IMR-90 (cell line): ENCODE measurements at regions not wholly inside any gene's neighbourhood (a gene's known extent, or its start where the extent isn't known, plus 50 kb on each side); places are given as distances from the start of the nearest gene placed in this dataset.

ENCODE experiments used
- POLR2A ChIP-seq: IDR thresholded peaks from 2 replicates; pipeline ENCODE4 v1.6.1; 2012; ENCODE audit warnings: mild to moderate bottlenecking, low read depth, low read length
- TF ChIP-seq, protein P1 (sequence below): conservative IDR thresholded peaks from 2 replicates; pipeline ENCODE4 v1.5.1; 2012; ENCODE audit warnings: mild to moderate bottlenecking, low read depth, low read length, improper control_type of control experiment

GRCh38 chr11:76730887-76731565 is 52.1 kb upstream of the TSKU start:
- TF ChIP-seq POLR2A: no peak
- TF ChIP-seq, protein P1, sequence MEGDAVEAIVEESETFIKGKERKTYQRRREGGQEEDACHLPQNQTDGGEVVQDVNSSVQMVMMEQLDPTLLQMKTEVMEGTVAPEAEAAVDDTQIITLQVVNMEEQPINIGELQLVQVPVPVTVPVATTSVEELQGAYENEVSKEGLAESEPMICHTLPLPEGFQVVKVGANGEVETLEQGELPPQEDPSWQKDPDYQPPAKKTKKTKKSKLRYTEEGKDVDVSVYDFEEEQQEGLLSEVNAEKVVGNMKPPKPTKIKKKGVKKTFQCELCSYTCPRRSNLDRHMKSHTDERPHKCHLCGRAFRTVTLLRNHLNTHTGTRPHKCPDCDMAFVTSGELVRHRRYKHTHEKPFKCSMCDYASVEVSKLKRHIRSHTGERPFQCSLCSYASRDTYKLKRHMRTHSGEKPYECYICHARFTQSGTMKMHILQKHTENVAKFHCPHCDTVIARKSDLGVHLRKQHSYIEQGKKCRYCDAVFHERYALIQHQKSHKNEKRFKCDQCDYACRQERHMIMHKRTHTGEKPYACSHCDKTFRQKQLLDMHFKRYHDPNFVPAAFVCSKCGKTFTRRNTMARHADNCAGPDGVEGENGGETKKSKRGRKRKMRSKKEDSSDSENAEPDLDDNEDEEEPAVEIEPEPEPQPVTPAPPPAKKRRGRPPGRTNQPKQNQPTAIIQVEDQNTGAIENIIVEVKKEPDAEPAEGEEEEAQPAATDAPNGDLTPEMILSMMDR: no peak
